Endothelial cell of umbilical vein (primary cell): ENCODE measurements at regions not wholly inside any gene's neighbourhood (a gene's known extent, or its start where the extent isn't known, plus 50 kb on each side); places are given as distances from the start of the nearest gene placed in this dataset.

ENCODE experiments used
- BruUV-seq: library from RNA; stranded (reverse); fragments of 400-500 nt; replicated peaks from 2 replicates; lab custom pipeline; 2021; lab: Mats Ljungman, UMichigan
- CTCF ChIA-PET: fragments of 300-600, 350-600 bp; sonication (Branson Sonifier 250); formaldehyde crosslinking; loops from one replicate; lab custom pipeline; 2021; ENCODE audit warnings: antibody characterized with exemption, inconsistent platforms; lab: Charles Lee
- POLR2A ChIA-PET: fragments of 300-600, 350-600 bp; sonication (Branson Sonifier 250); formaldehyde crosslinking; loops from one replicate; lab custom pipeline; 2021; ENCODE audit warnings: antibody characterized with exemption, inconsistent platforms; lab: Charles Lee
- DNase-seq: peaks from one replicate; pipeline ENCODE4 v3.0.0-alpha.2; 2011; ENCODE audit warnings: low read depth, low spot score
- FAIRE-seq: peaks from 2 replicates; lab custom pipeline; 2011; peaks lifted over from hg19 to GRCh38; lab: Jason Lieb, UNC
- H2AFZ ChIP-seq: 2 replicates; pipeline ENCODE4 v1.6.0; 2012; ENCODE audit warnings: low read depth, low read length, control low read depth, inconsistent platforms
- H3K27ac ChIP-seq: 2 replicates; pipeline ENCODE4 v1.5.1; 2011; ENCODE audit warnings: low read depth, mild to moderate bottlenecking, control low read depth, low read length, moderate library complexity; ENCODE audit not compliant: insufficient read depth
- H3K27me3 ChIP-seq, 2 experiments: 2 replicates each; pipeline versions ENCODE4 v1.6.0 to v1.6.1; 2011; ENCODE audit warnings: low read length in 2 of 2, mixed read lengths in 1 of 2; ENCODE audit not compliant: control insufficient read depth in 2 of 2, insufficient read depth in 2 of 2
- H3K36me3 ChIP-seq, 2 experiments: 2 replicates in 1 of 2; 3 replicates in 1 of 2; pipeline ENCODE4 v1.5.1; 2011; ENCODE audit warnings: low read length in 2 of 2, mild to moderate bottlenecking in 1 of 2, moderate library complexity in 1 of 2; ENCODE audit not compliant: control insufficient read depth in 2 of 2, insufficient read depth in 2 of 2; ENCODE audit errors: extremely low read depth in 1 of 2
- H3K4me1 ChIP-seq: 3 replicates; pipeline ENCODE4 v1.5.1; 2011; ENCODE audit warnings: mild to moderate bottlenecking, low read length; ENCODE audit not compliant: control insufficient read depth, insufficient read depth; ENCODE audit errors: extremely low read depth
- H3K4me2 ChIP-seq: 2 replicates; pipeline ENCODE4 v1.6.1; 2011; ENCODE audit warnings: low read length, control low read depth, mixed read lengths; ENCODE audit not compliant: insufficient read depth
- H3K4me3 ChIP-seq, 3 experiments: fragments of 200-600 bp in 1 of 3; sonication (generic), shearing (Covaris generic) in 1 of 3; replicated peaks in 1 of 3; 2 replicates each; pipeline ENCODE4 v1.5.1; 2011 to 2016; ENCODE audit warnings: control low read depth in 3 of 3, low read length in 3 of 3, mild to moderate bottlenecking in 2 of 3, inconsistent platforms in 1 of 3, low read depth in 1 of 3, moderate library complexity in 1 of 3; ENCODE audit not compliant: insufficient read depth in 1 of 3
- H3K79me2 ChIP-seq: 2 replicates; pipeline ENCODE4 v1.6.0; 2012; ENCODE audit warnings: low read length, inconsistent platforms; ENCODE audit not compliant: control insufficient read depth, insufficient read depth
- H3K9ac ChIP-seq: replicated peaks from 2 replicates; pipeline ENCODE3; 2011; ENCODE audit warnings: low read length, control low read depth; ENCODE audit not compliant: insufficient read depth; ENCODE audit errors: extremely low read depth
- H3K9me1 ChIP-seq: replicated peaks from 3 replicates; pipeline ENCODE4 v1.6.0; 2011; ENCODE audit warnings: mild to moderate bottlenecking, low read length; ENCODE audit not compliant: control insufficient read depth, insufficient read depth; ENCODE audit errors: extremely low read depth
- H3K9me3 ChIP-seq: replicated peaks from 2 replicates; pipeline ENCODE4 v1.5.1; 2012; ENCODE audit warnings: low read length, inconsistent platforms; ENCODE audit not compliant: control insufficient read depth, insufficient read depth
- H4K20me1 ChIP-seq: replicated peaks from 2 replicates; pipeline ENCODE3; 2011; ENCODE audit warnings: mild to moderate bottlenecking, low read length; ENCODE audit not compliant: control insufficient read depth, insufficient read depth; ENCODE audit errors: extremely low read depth
- EZH2 ChIP-seq: IDR thresholded peaks from 2 replicates; pipeline ENCODE4 v1.6.1; 2012; ENCODE audit warnings: borderline replicate concordance, low read depth, mild to moderate bottlenecking, moderate library complexity, low read length, inconsistent platforms; ENCODE audit not compliant: severe bottlenecking
- FOS ChIP-seq: IDR thresholded peaks from 2 replicates; pipeline ENCODE4 v1.6.1; 2011; ENCODE audit warnings: mild to moderate bottlenecking, low read length, moderate library complexity, borderline replicate concordance; ENCODE audit not compliant: insufficient read depth
- GATA2 ChIP-seq: IDR thresholded peaks from 2 replicates; pipeline ENCODE4 v1.7.0; 2011; ENCODE audit warnings: low read depth, mild to moderate bottlenecking, moderate library complexity, mixed read lengths, low read length; ENCODE audit not compliant: insufficient read length, insufficient read depth
- JUN ChIP-seq: IDR thresholded peaks from 2 replicates; pipeline ENCODE4 v1.6.1; 2011; ENCODE audit warnings: borderline replicate concordance, low read depth; ENCODE audit not compliant: insufficient read length, insufficient read depth
- MYC ChIP-seq: IDR thresholded peaks from one replicate; pipeline ENCODE4 v1.6.1; 2011; ENCODE audit warnings: mild to moderate bottlenecking, low read depth, low read length
- POLR2A ChIP-seq: IDR thresholded peaks from 2 replicates; pipeline ENCODE4 v1.6.1; 2012; ENCODE audit warnings: low read depth, mild to moderate bottlenecking, control low read depth, low read length
- POLR2AphosphoS5 ChIP-seq: IDR thresholded peaks from 2 replicates; pipeline ENCODE4 v1.6.1; 2012; ENCODE audit warnings: low read depth, mild to moderate bottlenecking, control low read depth, low read length, moderate library complexity; ENCODE audit not compliant: insufficient read depth
- dilution Hi-C: fragments of 300-500 bp; cut with MboI; formaldehyde crosslinking; loops from one replicate; pipeline ENCODE4 v1.15.0; 2019; ENCODE audit warnings: low sequenced_read_pairs; ENCODE audit not compliant: extremely low pct_ligation_motif_present
- intact Hi-C: fragments of 100-400 bp; cut with micrococcal nuclease; formaldehyde crosslinking; loops from one replicate; pipeline ENCODE4 v1.10.0; 2022
- TF ChIP-seq, protein P1 (sequence below): IDR thresholded peaks from 2 replicates; pipeline ENCODE4 v1.6.1; 2011; ENCODE audit not compliant: insufficient read depth, insufficient read length
- TF ChIP-seq, protein P2 (sequence below), 2 donors: IDR thresholded peaks; 1 replicate in 1 of 2; 2 replicates in 1 of 2; pipeline ENCODE4 v1.5.1; 2011; ENCODE audit warnings: low read length in 2 of 2, mild to moderate bottlenecking in 2 of 2, moderate library complexity in 2 of 2, control low read depth in 1 of 2, inconsistent platforms in 1 of 2, low read depth in 1 of 2; ENCODE audit not compliant: insufficient read depth in 1 of 2; ENCODE audit errors: extremely low read depth in 1 of 2

DNA sequence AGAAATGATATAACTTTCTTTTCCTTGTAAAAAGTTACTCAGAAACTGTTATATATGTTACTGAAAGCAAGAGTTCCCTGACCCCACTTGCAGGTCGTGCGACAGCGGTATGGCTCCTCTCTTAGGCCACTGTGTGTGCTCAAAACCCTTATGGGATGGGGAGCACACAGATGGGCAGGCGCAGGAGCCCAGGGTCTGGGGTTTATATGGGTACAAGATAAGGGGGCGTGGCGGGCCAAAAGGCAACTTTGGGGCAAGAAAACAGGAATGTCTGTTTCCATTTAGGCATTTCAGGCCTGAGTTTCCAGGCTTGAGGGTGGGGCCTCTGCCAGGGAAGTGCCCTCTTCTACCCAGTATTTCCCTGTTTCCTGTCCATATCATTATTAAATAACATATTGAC, 736.5 kb downstream of the VGLL3 start:
- Histone ChIP-seq H2AFZ (no peak overlapping the region), H3K79me2 (no peaks in the 10 kb centered on the region), H3K9me1 (no peaks in the 10 kb centered on the region), H3K9ac (no peak overlapping the region), H3K27ac (no peak overlapping the region), H3K9me3 (peaks cover 2% of the 10 kb centered on the region), H3K4me1 (no peaks in the 10 kb centered on the region), H3K4me3 (no peak overlapping the region), H3K27me3 (no peaks in the 10 kb centered on the region), H3K4me2 (no peak overlapping the region), H3K36me3 (no peaks in the 10 kb centered on the region), H4K20me1 (no peaks in the 10 kb centered on the region)
- intact Hi-C loops, result no loop called here
- DNase-seq, result no peak
- FAIRE-seq, result no peak
- ChIA-PET CTCF (no interaction called here), POLR2A (no interaction called here)
- dilution Hi-C loops, result no loop called here
- TF ChIP-seq POLR2AphosphoS5 (no peak), FOS (no peak), JUN (no peak), GATA2 (no peak), EZH2 (no peak), POLR2A (no peak), MYC (no peak)
- TF ChIP-seq, protein P1, sequence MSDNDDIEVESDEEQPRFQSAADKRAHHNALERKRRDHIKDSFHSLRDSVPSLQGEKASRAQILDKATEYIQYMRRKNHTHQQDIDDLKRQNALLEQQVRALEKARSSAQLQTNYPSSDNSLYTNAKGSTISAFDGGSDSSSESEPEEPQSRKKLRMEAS, result no peak
- TF ChIP-seq, protein P2, sequence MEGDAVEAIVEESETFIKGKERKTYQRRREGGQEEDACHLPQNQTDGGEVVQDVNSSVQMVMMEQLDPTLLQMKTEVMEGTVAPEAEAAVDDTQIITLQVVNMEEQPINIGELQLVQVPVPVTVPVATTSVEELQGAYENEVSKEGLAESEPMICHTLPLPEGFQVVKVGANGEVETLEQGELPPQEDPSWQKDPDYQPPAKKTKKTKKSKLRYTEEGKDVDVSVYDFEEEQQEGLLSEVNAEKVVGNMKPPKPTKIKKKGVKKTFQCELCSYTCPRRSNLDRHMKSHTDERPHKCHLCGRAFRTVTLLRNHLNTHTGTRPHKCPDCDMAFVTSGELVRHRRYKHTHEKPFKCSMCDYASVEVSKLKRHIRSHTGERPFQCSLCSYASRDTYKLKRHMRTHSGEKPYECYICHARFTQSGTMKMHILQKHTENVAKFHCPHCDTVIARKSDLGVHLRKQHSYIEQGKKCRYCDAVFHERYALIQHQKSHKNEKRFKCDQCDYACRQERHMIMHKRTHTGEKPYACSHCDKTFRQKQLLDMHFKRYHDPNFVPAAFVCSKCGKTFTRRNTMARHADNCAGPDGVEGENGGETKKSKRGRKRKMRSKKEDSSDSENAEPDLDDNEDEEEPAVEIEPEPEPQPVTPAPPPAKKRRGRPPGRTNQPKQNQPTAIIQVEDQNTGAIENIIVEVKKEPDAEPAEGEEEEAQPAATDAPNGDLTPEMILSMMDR (IDR thresholded peaks at IDR 0.05; ENCODE audit: extremely low read depth in 1 of 2, insufficient read depth in 1 of 2, low read depth in 1 of 2, low read length in 2 of 2), result no peak
- no TSS peak for BruUV-seq
